DMS153 treated with DMSO at 0.1 percent for 48 hours (cell line): ENCODE measurements at regions not wholly inside any gene's neighbourhood (a gene's known extent, or its start where the extent isn't known, plus 50 kb on each side); places are given as distances from the start of the nearest gene placed in this dataset.

Experiments
- DNase-seq: peaks from one replicate; lab custom pipeline; 2025; ENCODE audit not compliant: unreplicated experiment; lab: John Stamatoyannopoulos, UW

DNA sequence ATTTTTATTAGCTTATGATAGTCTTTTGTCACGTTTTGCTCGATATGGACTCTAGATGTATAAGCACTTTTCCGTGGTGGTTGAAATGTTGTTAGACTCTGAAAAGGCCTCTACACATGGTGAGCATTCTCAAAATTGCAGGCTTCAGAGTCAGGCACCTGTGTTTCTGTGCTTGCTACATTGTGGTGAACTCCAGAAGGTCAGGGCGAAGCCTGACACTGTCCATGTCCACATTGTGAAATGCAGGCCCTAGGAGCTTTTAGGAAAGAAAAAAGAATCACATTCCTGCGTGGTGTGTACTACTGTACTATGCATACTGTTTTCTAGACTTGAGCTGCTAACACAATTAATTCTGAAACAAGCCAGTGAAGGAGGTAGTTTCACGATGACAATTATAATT, 86.3 kb downstream of the HS3ST1 start:
- no peak for DNase-seq

- no peak for DNase-seq
Observed at GRCh38 chr4:11341337-11342043, 87.2 kb downstream of the HS3ST1 start.

DNA sequence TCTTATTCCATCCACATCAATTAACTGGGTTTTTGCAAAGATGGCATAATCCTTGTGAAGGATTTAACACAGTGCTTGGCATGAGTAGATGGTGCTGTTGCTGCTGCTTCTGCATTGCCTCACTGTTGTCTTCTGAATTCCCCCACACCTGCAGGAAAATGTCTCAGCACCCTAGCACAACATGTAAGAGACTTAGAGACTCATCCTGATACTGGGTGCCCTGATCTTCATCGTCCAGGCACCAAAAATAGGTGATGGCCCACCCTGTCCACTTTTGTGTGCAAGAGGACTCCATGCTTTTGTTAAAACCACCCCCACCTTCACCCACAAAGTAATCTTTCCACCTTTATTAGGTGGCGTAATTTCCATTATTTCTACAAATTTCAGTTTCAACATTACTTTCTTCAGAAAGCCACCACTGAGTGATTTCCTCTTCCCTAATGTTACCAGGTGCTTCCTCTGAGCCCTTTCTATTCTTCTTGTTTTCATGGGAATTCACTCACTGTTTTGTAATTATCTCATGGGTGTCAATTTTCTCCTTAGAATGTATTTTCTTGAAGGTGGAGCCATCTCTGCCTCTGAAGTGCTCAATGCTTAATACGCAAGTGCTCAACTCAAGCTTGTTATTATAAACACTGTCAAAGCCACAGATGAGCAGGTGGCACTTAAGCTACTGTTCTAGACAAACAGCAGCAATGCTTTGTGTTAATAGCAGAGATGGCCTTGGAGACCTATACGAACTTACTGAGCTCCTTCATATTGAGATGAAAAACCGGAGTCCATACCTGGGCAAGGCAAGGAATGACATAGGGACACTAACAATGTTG, 89.5 kb downstream of the HS3ST1 start:
- no peak for DNase-seq

DNA sequence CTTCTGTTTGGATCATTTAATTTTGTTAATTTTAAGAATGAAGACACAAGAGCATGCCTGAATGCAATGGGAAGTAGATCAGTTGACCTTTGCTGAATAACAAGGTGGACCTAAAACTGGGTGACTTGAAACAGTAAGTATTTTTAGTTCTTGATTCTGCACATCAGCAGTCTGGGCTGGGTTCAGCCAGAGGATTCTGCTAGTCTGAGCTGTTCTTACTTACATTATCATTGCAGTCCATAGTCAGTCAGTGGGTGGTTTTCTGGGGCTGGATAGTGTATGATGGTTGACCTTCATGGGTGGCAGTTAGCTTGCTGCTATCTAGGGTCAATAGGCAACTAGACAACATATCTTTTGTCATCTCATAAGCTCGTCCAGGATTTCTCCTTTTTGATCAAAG, 91.4 kb downstream of the HS3ST1 start:
- no peak for DNase-seq

DNA sequence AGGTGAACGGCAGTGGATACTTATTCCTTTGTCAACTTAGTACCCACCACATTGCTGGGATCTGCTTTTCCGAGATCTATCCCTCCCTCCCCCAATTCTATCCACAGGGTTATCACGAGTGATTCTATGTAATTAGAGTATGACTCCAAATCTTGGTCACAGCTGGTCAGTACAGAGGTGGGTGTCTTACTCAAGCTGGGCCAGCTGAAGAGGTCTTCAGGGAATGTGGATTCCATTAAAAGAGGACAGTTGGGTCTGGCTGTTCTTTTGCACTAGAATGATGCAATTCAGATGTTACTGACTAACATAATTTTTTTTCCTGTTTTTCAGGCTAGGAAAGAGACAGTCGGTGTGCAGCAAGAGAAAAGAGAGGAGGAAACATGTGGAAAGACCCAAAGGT, 92.3 kb downstream of the HS3ST1 start:
- DNase-seq = no peak

GRCh38 chr4:11334887-11335286, 93.8 kb downstream of the HS3ST1 start:
- DNase-seq = no peak

DNA sequence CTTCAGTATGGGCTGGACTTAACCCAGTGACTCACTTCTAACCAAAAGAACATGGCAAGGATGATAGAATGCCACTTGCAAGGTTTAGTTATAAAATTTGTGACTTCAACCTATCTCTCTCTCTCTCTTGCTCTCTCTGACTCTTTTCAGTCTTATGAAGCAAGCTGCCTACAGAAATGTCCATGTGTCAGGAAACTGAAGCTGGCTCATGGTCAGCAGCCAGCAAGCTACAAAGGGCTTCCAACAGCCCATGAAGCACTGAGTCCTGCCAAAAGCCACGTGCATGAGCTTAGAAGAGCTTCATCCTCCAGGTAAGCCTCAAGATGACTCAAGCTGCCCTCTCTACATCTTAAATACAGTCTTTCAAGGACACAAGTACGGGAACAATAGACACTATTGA, 100.3 kb downstream of the HS3ST1 start:
- no peak for DNase-seq

DNA sequence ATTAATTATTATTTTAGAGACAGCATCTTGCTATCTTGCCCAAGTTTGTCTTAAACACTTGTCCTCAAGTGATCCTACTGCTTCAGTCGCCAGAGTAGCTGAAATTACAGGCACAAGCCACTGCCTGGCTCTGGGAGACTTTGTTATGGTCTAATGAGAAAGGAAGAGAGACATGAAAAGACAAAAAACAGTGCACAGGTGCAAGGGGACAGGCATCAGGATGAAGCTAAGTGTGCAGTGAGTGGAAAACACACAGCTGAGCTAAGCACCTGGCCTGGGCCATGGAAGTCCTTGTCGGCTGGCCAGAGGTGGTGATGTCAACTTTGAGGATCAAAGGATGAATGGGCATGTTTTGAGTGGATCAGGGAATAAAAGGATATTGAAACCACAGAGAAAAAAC, 102.7 kb downstream of the HS3ST1 start:
- DNase-seq = no peak

DNA sequence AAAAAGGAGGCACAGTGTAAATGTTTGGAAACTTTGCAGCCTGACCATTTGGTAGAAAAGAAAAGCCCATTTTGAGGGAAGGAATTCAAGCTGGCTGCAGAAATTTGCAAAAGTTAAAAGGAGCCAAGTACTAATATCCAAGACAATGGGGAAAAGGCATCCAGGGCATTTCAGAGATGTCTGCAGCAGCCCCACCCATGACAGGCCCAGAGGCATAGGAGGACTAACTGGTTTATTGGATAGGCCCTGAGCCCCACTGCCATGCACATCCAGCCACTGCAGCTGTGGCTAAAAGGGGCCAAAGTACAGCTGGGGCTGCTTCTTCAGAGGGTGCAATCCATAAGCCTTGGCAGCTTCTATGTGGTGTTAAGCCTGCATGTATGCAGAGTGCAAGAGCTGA, 104.9 kb downstream of the HS3ST1 start:
- DNase-seq = no peak

- DNase-seq = no peak
Observed at GRCh38 chr4:11313157-11313943, 115.3 kb downstream of the HS3ST1 start.

DNA sequence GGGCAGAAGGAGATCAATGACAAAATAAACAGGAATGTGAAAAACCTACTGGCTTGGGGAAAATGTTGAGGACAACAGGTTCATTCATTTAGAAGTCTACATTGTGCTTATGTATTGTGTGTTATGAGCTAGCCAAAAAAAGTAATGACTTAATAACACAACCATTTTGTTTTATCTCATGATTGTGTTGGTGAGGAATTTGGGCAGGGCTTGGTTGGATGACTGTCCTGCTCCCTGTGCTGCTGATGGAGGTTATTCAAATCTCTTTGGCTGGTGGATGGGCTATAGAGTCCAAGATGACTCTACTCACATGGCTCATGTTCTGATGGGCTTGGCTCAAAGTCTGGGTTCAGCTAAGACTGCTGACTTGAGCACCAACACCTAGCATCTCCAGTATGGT, 116.3 kb downstream of the HS3ST1 start:
- no peak for DNase-seq

- no peak for DNase-seq
Observed at GRCh38 chr4:11301075-11301660, 127.5 kb downstream of the HS3ST1 start.

DNA sequence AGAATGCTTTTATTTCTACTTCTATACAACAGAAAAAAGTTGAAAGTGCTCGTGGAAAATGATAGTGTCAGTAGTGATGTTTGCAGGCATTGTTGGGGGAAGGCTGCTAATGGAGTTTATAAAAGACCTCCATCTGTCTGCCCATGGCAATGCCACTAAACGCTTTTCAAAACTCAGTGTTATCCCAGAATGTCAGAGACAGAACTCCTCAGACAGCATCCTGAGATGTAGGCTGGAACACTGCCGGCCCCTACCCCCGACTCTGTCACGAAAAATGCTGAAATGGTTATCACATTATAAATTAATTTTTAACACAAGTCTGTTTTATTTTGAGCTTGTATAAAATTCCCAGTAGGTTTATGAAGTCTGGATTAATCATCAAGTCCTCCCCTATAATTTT, 128.9 kb downstream of the HS3ST1 start:
- DNase-seq = no peak

DNA sequence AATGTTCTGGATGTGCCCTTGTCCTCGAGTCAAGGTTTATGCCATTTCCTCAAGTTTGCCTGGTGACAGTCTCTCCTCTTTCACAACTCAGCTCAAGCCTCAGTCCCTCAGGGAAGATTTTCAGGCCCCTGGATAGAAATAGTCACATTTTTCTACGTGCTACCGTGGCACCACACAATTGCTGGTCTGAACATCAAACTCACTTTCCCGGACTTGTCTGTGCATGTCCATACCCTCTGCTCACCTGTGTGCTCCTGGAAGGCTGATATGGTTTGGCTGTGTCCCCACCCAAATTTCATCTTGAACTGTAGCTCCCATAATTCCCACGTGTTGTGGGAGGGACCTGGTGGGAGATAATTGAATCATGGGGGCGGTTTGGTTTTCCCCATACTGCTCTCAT, 129.7 kb downstream of the HS3ST1 start:
- no peak for DNase-seq

DNA sequence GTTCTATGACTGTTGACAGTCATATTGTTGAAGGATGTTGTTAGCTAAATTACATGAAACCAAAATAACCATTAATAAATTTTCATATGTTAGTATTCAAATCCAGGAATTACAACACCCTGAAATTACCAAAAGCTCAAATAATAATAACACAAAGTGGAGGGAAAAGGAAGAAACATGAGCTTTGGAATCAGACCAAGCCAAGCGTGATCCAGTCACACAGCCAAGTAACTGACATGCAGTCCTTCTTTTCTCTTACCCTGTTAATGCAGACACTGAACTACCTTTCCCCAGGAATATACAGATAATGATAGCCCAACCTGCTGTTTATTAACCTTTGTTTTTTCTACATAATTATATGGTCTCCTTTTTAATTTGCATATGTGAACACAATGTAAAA, 130.2 kb downstream of the HS3ST1 start:
- no peak for DNase-seq

DNA sequence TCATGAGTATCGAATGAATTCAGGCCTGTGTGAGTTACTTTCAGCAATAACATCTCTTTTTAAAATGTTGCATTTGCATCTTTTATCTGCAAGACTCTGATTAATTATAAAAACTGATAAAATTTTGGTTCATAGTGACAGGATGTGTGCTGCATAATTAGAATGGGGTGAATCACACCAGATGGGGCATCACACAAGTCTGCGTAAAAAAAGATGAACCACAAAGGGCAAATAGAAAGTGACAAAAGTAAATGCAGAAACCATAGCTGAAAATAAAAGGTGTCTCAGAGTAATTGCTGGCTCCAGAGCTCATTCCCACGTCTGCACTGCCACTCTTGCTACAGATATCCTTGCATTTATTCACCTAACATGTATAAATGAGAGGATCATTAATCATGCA, 131.1 kb downstream of the HS3ST1 start:
- DNase-seq = no peak

DNA sequence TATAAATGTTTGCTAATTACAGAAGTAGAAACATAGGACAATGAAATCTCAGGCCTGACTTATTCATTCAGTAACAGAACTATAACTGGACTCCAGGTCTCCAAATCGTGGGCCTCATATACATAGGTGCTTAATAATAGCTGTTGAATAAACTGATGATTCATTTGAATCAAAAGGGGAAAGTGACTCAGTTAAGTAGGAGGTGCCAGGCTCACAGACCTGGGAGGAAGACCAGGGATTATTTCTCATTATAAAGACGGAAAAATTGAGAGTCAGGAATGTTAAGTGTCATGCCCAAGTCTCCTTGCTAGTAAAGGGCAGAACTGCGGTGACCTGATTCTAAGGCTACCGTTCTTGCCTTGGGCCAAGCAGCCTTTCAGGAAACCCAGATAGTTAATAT, 131.5 kb downstream of the HS3ST1 start:
- DNase-seq = no peak

GRCh38 chr4:11293866-11294265, 134.8 kb downstream of the HS3ST1 start:
- no peak for DNase-seq

GRCh38 chr4:11287055-11287454, 141.6 kb downstream of the HS3ST1 start:
- DNase-seq = no peak

DNA sequence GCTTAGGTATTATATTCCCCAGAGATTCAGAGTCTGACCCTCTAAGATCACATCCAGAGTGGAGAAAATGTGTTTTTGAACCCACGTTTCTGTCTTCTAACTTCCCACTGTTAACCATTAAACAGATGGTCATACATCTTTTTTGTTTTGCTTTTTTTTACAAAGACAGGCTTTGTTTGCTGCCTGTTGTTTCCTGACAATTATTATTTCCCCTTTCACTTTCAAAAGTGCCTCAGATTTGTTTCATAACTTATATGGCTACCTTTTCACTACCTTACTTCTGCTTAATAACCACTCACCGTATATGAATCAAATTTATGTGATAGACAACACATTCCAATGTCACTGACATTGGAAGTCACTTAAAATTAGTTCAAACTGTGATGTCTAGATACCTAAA, 142.2 kb downstream of the HS3ST1 start:
- DNase-seq = no peak

DNA sequence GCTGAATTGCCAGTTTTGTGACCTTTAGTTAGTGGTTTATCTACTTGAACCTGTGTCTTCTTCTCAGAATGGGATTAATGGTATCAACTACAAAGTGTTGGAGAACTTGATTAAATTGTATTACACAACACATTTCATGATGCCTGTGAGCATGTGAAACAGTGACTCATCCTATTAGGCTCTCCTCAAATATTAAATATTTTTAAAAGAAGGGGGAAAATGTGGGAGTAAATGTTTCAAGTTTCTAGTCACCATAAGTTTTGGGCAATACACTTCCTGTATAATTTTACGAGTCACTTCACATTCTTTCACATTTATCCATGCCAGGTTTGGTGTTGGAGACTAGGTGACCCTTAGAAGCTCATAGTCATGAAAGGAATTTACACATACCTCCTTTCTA, 147.0 kb downstream of the HS3ST1 start:
- DNase-seq = no peak

GRCh38 chr4:11271263-11271662, 157.4 kb downstream of the HS3ST1 start:
- DNase-seq = no peak
